SU-DHL-6 (cell line): ENCODE measurements at regions not wholly inside any gene's neighbourhood (a gene's known extent, or its start where the extent isn't known, plus 50 kb on each side); places are given as distances from the start of the nearest gene placed in this dataset.

Experiments used
- CTCF ChIP-seq: fragments of 200-600 bp; sonication (generic); IDR thresholded peaks from one replicate; pipeline ENCODE4 v1.5.1; 2017; ENCODE audit warnings: antibody characterized with exemption, mild to moderate bottlenecking, low read length, moderate library complexity; ENCODE audit not compliant: insufficient read depth, poor library complexity, severe bottlenecking
- EZH2phosphoT487 ChIP-seq: fragments of 200-600 bp; sonication (generic), shearing (Covaris generic); conservative IDR thresholded peaks from 2 replicates; pipeline ENCODE4 v1.6.1; 2018; ENCODE audit warnings: mild to moderate bottlenecking, antibody characterized with exemption, low read length, moderate library complexity, mixed read lengths

DNA sequence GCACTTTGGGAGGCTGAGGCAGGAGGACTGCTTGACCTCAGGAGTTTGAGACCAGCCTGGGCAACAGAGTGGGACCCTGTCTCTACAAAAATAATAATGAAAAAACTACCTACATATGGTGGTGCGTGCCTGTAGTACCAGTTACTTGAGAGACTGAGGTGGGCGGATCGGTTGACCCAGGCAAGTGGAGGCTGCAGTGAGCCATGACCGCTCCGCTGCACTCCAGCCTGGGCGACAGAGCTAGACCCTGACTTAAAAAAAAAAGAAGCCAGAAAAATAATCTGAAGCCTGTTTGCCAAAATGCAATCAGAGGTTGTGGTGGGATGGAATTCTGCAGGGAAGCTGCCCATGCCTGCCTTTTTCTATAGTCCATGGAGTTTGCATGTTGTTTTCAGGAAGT, 50.4 kb upstream of the GGTA1 start:
- no peak for TF ChIP-seq CTCF
- TF ChIP-seq EZH2phosphoT487, result no peak
